GM18861 (cell line): ENCODE measurements at regions not wholly inside any gene's neighbourhood (a gene's known extent, or its start where the extent isn't known, plus 50 kb on each side); places are given as distances from the start of the nearest gene placed in this dataset.
"Not testable (repeated sequence)": the region's sequence is repeated elsewhere in the genome, so short reads cannot be mapped to it uniquely, and the experiment has no call there.

ENCODE experiments used
- ATAC-seq: cut with Tn5 transposase; IDR thresholded peaks from one replicate; pipeline ENCODE4 v1.9.1; 2021; ENCODE audit not compliant: unreplicated experiment

DNA sequence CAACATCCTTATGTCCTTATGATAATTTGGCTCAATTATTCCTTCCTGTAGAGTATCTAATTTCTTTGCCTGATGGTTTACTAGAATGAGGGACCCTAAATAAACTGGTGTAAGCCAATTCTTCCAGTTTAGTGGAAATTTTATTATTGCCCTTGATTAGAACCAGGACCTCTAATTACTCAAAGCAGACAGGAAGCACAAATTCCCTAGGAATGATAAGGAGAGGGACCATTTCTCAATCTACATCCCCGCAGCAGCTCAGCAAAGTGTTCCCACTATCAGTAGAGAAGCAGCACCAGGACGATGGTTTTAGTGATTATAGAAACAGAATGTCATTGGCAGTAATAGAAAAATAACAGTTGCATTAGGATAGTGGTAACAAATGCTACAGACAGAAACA, 97.1 kb downstream of the PLPPR4 start:
- no peak for ATAC-seq

DNA sequence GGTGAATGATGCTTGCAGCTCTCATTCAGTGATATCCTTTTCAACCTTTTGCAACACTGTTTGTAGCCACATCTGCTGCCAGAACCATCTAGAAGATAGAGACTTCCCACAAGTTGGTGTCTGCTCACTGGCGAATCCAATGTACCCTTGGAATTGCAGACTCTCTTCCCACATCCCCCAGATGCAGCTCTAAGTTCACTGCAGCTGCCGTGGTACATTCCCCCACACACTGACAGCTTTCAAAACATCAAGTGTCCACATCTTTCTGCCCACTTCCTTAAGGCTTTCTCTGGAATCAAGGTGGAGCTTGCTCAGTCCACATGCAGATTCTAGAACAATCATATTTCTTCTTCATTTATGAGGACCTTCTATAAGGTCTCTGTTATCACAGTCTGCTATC, 99.2 kb downstream of the PLPPR4 start:
- ATAC-seq = no peak

DNA sequence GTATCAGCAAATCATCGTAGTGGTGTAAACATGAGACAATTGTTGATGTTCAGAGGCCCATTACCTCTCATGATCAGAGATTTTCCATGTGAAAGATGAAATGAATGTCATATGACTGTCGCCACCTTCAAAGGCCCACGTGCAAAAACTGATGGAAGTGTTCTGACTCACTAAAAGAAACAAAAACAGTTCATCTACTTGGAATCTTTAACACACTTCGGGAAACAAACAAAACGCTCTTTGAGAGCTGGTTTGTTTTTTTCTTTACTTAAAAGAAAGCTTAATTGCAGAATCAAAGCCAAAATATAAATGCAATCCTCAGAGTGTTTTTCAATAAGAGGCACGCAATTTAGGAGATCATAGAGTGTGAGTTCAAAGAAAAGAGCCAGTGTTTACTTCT, 100.8 kb downstream of the PLPPR4 start:
- no peak for ATAC-seq

DNA sequence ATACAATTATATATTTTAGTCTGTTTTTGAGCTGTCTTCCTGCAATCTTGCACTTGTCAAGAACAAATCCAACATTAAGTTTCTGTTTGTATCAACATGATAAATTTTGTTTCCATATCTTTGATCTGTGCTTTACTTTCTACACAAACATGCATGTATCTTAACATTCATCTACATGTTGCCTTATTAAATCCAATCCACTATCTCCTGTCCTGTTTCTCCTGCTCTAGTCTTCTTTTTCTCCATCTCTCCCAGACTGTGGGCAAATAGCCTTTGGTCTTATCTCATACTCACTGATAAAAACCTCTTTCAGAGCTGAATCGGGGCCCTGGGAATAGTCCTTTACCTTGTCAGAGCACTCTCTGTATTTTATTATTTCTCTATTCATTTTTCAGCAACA, 101.3 kb downstream of the PLPPR4 start:
- ATAC-seq = no peak

DNA sequence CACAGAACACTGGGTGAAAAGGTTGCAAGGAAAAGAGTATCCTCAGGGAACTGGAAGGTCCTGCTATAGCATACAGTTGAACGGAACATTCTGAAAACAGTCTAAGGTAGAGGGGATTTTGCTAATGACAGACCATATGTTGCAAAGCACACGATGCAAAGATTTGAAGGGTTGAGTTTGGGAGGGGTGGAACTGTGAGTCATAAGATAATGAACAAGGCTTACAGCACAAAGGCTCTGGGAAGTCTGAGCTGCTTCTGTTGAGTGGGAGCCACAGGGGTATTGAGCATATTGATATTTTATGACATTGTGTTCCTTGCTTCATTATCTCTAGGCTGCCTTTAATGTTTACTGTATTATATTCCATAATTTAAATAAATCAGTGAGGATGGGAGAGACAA, 104.9 kb downstream of the PLPPR4 start:
- ATAC-seq = no peak

DNA sequence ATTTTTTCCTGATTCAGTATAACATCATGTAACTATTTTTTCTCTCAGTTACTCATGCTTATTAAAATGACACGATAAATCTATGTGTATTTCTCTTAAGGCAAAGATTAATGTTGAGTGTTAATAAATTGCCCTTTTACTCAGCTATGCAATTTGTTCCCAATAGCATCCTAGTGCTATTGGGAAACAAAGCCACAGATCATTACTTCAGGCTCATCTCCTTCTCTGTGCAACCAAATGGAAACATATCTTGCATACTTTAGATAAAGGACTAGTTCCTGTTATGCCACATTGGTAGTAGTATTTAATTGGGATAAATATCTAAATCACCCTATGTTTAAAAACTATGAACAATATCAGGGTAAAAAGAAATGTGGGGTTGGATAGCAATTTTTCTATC, 106.2 kb downstream of the PLPPR4 start:
- ATAC-seq = no peak

DNA sequence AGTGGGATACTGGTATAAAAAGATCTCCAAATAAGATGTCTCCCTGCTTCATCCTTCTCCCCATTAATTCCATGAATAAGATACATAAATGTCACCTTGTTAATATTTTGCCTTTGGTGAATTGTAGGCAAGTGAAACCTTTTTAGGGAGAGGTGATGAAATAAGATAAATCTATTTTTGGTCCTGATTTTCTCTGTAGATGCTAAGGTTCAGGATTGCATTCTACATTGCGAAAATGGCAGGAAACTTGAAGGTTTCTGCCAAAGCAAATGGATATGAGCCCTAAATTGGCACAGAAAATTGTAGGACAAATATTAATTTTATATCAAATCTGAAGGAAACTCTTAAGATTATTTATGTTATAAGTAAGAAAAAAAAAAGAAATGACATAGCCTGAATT, 107.1 kb downstream of the PLPPR4 start:
- no peak for ATAC-seq

DNA sequence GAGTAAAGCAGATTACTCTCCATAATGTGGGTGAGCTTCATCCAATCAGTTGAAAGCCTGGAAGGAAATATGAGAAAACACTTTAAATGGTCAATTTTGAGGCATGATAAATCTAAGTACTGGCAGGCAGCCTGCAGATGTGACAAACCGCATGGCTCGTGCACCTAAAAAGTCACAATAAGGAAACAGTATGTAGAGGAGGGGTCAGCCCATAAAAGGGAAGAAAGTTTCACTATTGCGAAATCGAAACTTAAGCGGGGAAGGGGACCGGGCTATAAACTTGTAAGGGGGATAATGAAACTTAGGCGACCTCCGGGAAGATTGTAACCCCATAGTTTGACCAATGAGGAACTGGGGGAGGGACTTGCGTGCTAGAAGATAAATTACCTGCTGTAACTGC, 109.8 kb downstream of the PLPPR4 start:
- ATAC-seq = no peak

DNA sequence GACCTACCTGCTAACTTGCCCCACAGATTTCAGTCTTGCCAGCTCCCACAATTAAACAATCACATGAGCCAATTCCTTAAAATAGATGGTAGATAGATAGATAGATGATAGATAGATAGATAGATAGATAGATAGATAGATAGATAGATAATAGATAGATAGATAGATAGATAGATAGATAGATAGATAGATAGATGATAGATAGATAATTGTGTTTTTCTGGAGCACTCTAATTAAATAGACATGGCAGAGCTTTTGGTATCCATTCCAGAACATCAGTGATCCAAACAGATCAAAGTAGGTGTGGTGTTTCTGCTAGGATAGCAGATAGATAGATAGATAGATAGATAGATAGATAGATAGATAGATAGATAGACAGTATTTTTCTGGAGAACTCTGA, 110.4 kb downstream of the PLPPR4 start:
- not testable (repeated sequence) for ATAC-seq

DNA sequence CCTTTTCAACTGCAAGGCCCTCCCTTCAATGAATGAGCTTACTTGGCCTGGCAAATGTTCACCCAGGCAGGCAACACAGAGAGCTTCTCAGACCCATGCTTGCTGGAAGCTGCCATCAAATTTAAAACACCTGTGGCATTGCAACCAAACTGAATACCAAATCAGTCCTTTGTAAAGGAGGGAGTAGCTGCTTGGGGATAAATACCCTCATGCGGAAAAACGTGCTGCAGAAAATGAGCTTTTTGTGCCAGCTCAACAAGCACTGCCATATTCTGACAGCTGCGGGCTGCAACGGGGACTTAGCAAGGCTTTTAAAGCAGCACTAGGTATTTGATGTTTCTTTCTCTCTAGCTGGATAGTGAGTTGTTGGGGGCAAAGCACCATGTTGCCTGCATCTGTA, 119.7 kb downstream of the PLPPR4 start:
- no peak for ATAC-seq

DNA sequence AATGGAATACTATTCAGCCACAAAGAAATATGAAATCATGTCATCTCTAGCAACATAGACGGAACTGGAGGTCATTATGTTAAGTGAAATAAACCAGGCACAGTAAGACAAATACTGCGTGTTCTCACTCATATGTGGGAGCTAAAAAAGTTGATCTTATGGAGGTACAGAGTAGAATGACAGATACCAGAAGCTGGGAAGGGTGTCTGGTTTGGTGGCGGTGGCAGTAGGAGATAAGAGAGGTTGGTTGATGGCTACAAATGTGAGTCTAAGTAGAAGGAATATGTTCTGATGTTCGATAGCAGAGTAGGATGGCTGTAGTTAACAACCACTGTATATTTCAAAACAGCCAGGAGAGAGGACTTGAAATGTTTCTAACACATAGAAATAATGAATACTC, 121.6 kb downstream of the PLPPR4 start:
- ATAC-seq = no peak

DNA sequence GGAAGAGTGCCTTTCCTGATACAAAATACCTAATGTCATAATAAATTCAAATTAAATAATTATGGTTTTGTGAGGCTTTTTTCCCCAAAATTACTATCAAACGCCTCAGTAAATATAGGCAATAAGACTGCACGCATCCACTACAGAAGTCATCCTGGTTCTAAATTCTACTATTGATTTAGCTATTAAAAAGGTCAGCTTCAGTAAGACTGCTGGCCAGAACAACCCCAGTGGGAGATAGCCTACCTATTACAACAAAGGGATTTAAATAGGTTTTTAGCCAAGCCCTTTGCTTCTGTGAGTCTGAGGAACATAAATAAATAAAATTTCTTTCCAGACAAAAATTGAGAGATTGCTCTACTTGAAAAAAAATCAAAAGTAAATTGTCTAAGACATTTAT, 132.1 kb downstream of the PLPPR4 start:
- no peak for ATAC-seq

DNA sequence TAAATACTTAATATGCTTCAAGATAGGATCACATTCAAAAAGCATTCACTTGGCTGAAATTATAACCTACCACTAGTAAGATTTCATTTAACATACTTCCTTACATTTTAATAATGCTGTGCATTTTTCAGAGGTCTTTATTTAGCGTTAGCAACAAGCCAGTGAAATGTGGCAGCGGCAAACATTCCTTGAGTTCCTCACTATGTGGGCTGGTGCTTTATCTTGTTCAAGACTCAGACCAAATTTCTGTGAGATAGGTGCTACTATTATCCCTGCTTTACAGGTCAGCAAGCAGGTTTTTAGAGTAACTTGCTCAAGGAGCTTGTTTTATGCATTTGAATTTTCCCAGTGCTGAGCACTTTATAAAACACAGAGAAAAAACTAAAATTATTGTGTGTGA, 132.7 kb downstream of the PLPPR4 start:
- ATAC-seq = no peak

DNA sequence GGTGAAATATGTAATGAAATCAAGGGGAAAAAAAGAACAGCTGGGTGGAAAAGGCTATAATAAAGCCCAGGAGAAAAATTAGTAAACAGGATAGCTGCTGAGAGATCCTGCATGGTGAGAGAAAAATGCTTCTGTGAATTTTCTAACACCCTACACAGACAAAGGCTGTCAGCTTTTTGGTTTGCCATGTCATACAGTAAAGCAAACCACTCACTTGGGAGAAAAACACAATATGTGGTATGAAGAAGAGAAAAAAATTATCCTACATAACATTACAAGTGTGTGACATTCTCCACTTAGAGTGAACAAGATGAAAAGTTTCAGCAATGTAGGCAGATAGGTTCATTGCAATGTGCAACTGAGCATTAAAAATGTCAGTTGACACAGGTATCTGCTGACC, 133.6 kb downstream of the PLPPR4 start:
- ATAC-seq = no peak

DNA sequence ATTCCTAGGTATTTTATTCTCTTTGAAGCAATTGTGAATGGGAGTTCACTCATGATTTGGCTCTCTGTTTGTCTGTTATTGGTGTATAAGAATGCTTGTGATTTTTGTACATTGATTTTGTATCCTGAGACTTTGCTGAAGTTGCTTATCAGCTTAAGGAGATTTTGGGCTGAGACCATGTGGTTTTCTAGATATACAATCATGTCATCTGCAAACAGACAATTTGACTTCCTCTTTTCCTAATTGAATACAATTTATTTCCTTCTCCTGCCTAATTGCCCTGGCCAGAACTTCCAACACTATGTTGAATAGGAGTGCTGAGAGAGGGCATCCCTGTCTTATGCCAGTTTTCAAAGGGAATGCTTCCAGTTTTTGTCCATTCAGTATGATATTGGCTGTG, 137.3 kb downstream of the PLPPR4 start:
- not testable (repeated sequence) for ATAC-seq

DNA sequence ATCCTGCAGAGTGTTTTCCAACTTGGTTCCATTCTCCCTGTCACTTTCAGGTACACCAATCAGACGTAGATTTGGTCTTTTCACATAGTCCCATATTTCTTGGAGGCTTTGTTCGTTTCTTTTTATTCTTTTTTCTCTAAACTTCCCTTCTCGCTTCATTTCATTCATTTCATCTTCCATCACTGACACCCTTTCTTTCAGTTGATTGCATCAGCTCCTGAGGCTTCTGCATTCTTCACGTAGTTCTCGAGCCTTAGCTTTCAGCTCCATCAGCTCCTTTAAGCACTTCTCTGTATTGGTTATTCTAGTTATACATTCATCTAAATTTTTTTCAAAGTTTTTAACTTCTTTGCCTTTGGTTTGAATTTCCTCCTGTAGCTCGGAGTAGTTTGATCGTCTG, 140.1 kb downstream of the PLPPR4 start:
- not testable (repeated sequence) for ATAC-seq

DNA sequence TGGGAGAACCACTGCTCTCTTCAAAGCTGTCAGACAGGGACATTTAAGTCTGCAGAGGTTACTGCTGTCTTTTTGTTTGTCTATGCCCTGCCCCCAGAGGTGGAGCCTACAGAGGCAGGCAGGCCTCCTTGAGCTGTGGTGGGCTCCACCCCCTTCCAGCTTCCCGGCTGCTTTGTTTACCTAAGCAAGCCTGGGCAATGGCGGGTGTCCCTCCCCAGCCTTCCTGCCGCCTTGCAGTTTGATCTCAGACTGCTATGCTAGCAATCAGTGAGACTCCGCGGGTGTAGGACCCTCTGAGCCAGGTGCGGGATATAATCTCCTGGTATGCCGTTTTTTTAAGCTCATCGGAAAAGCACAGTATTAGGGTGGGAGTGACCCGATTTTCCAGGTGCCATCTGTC, 141.0 kb downstream of the PLPPR4 start:
- ATAC-seq = not testable (repeated sequence)

DNA sequence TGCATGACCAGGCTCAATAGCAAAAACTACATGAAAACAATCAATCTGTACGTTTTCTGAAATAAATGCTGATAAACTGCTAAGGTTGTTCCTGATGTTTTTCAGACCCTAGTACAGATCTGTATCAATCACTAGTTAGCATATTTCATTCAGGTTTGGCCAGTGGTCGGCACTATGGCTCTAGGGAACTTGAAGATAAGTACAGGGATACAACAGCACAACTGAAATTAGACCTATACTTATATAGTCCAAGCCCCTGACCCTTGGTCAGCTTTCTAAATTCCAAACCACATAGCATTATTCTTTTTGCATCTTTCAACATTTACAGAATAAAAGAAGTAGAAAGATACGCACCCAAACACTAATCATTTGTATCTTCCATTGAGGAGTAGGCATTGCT, 142.7 kb downstream of the PLPPR4 start:
- no peak for ATAC-seq

DNA sequence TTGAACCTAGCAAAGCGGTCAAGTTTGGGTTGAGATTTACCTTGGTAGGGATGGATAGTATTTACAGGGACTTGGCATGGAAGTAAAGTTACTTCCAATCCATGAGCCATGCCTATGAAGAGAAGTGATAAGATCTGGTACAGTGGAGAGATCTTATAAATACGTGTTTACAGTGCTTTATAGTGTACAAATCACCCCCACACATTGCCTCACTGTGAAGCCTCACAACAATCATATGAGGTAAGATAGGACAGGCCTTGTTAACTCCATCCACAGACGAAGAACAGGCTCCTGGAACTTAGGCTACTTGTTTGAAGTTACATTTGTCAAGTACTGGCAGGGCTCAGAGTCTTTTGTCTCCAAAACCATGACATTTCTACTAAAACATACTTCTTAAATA, 159.8 kb downstream of the PLPPR4 start:
- no peak for ATAC-seq

DNA sequence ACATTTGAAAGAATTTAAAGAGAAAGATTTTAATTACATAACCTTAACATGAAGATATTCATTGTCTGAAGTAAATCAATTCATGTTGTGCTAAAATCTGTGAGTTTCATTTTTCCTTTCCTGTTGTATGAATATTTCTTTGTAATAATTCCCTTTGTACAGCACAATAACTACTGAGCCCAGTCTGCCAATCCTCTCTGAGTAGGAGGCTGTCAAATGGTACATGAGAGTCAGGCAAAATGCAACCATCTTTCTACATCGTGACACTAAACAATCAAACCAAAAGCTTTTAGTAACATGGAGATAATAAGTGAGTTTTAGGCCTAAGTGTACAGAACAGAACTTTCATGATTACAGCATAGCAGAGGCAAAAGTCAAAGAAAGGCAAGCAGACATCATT, 165.5 kb downstream of the PLPPR4 start:
- no peak for ATAC-seq

DNA sequence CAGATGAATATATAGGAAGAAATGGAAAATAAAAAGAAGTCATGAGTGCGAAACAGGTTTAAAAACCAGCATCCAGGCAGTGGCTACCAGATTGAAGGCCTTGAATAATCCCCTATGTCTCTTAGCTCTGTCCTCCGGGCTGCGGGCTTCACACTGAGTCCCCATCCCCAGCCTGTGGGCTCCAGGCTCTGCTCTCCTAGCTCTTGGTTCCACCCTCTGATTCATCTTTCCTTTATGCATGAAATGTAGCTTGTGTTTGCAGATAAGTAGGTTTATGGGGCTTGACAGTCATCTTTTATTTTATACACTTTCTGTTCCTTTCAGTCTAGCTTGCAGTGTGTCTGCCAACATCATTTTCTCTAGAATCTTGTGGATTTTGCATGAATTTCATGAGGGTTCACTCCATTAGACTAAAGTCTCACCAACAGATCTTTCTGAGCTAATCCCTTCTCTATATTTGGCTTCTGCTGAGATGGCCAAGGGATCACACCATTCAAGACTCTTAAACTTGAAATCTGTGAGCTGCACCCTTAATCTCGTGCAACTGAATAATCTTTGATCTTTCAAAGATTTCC, 174.5 kb downstream of the PLPPR4 start:
- no peak for ATAC-seq

DNA sequence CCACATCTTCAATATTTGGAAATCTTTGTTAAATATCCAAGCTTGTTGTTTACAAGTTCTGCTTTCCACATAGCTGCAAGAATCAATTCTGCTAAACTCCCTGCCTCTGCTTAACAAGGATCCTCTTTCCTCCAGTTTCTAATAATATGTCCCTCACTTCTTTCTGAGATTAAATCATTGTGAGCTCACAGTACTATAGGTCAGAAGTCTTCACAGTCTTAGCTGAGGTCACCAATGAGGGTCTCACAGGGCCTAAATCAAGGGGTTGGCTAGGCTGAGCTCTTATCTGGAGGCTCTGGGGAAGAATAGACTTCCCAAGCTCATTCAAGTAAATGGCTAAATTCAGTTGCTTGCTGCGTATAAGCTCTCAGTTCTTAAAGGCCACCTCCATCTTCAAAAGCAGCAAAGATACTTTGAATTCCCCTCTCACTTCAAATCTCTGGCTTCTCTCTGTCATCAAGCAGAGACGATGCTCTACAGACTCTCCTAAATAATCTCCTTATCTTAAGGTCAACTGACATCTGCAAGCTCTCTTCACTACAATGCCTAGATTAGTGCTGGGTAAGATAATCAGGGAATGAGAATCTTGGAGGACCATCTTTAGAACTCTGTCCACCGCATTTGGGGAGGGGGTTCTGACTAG, 175.3 kb downstream of the PLPPR4 start:
- ATAC-seq = no peak
